ENCODE measurements at regions not wholly inside any gene's neighbourhood (a gene's known extent, or its start where the extent isn't known, plus 50 kb on each side); places are given as distances from the start of the nearest gene placed in this dataset.

DNA sequence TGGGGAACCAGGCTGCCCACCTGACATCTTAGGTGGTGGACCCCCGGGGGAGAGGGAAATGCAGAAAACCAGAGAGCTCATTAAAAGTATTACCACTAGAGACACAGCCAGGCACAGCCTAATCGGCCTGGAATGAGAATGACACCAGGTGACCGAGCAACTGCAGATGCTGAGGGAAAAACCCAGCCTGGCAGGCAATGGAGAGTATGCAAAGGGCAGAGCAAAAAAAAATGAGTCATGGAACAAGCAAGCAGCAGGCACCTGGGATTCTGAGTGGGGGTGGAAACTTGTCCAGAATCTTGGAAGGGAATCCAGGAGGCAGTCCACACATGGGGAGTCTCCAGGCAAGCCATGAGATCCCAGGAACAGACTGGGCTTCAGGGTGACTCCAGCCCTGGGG is 183.7 kb upstream of the LRRN1 start:
- TF ChIP-seq EP300 (IDR thresholded peaks at IDR 0.05), result no peak
- TF ChIP-seq, protein P1, sequence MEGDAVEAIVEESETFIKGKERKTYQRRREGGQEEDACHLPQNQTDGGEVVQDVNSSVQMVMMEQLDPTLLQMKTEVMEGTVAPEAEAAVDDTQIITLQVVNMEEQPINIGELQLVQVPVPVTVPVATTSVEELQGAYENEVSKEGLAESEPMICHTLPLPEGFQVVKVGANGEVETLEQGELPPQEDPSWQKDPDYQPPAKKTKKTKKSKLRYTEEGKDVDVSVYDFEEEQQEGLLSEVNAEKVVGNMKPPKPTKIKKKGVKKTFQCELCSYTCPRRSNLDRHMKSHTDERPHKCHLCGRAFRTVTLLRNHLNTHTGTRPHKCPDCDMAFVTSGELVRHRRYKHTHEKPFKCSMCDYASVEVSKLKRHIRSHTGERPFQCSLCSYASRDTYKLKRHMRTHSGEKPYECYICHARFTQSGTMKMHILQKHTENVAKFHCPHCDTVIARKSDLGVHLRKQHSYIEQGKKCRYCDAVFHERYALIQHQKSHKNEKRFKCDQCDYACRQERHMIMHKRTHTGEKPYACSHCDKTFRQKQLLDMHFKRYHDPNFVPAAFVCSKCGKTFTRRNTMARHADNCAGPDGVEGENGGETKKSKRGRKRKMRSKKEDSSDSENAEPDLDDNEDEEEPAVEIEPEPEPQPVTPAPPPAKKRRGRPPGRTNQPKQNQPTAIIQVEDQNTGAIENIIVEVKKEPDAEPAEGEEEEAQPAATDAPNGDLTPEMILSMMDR (IDR thresholded peaks at IDR 0.05), result no peak
